Karpas-422 (cell line): ENCODE measurements at regions not wholly inside any gene's neighbourhood (a gene's known extent, or its start where the extent isn't known, plus 50 kb on each side); places are given as distances from the start of the nearest gene placed in this dataset.

ENCODE experiments used
- DNase-seq: peaks from one replicate; pipeline ENCODE4 v3.0.0-alpha.2; 2015
- H2AFZ ChIP-seq: fragments of 200-600 bp; sonication (generic); 2 replicates; pipeline ENCODE4 v1.6.1; 2014; ENCODE audit warnings: antibody characterized with exemption, low read length, mixed read lengths
- H3K27ac ChIP-seq: fragments of 200-600 bp; sonication (generic); 2 replicates; pipeline ENCODE4 v1.5.1; 2014; ENCODE audit warnings: mild to moderate bottlenecking, low read length, moderate library complexity
- H3K27me3 ChIP-seq: fragments of 200-600 bp; sonication (generic); 2 replicates; pipeline ENCODE4 v1.6.1; 2014; ENCODE audit warnings: low read length, mixed read lengths
- H3K36me3 ChIP-seq: fragments of 200-600 bp; sonication (generic); 2 replicates; pipeline ENCODE4 v1.6.1; 2014; ENCODE audit warnings: low read length, mixed read lengths; ENCODE audit not compliant: insufficient read depth
- H3K4me1 ChIP-seq: fragments of 200-600 bp; sonication (generic); 2 replicates; pipeline ENCODE4 v1.6.1; 2014; ENCODE audit warnings: mild to moderate bottlenecking, low read length, mixed read lengths
- H3K4me2 ChIP-seq: fragments of 200-600 bp; sonication (generic); 2 replicates; pipeline ENCODE4 v1.6.1; 2014; ENCODE audit warnings: low read length, low read depth, mild to moderate bottlenecking; ENCODE audit not compliant: poor library complexity, severe bottlenecking
- H3K4me3 ChIP-seq: fragments of 200-600 bp; sonication (generic); 2 replicates; pipeline ENCODE4 v1.5.1; 2014; ENCODE audit warnings: mild to moderate bottlenecking, antibody characterized with exemption, low read length, mixed read lengths
- H3K79me2 ChIP-seq: fragments of 200-600 bp; sonication (generic); 2 replicates; pipeline ENCODE4 v1.6.1; 2014; ENCODE audit warnings: mild to moderate bottlenecking, low read length, mixed read lengths
- H3K9ac ChIP-seq: fragments of 200-600 bp; sonication (generic); 2 replicates; pipeline ENCODE4 v1.6.0; 2014; ENCODE audit warnings: low read length
- H3K9me2 ChIP-seq: fragments of 200-600 bp; sonication (generic), shearing (Covaris generic); replicated peaks from 2 replicates; pipeline ENCODE4 v1.6.0; 2014; ENCODE audit warnings: mild to moderate bottlenecking, low read length, moderate library complexity; ENCODE audit not compliant: insufficient read depth
- H3K9me3 ChIP-seq: fragments of 300-700, 200-600 bp; sonication (generic); 2 replicates; pipeline ENCODE4 v1.6.1; 2014; ENCODE audit warnings: low read length, mixed read lengths
- H4K20me1 ChIP-seq: fragments of 200-600 bp; sonication (generic); 2 replicates; pipeline ENCODE4 v1.6.1; 2014; ENCODE audit warnings: mild to moderate bottlenecking, antibody characterized with exemption, low read length, low read depth; ENCODE audit not compliant: insufficient read depth

DNA sequence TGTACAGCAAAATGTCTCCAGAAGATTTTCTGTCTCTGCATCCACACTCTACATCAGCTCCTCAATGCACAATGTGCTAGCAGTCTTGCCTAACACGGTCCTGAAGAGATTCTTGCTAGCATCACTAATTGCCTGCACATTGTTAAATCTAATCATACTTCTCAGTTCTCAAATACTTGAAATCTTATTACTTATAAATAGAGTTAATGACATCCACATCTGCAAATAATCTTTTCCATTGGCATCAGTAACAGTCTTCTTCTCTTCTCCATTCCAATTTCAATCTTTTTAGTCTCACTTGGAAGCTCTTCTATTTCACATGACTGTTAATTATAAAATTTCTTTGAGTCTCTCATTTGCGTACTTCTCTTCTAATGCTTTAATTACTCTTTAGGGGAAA is 630.5 kb upstream of the SLITRK6 start:
- Histone ChIP-seq H3K36me3 (no peaks in the 10 kb centered on the region), H3K9me2 (no peaks in the 10 kb centered on the region), H3K4me3 (no peak overlapping the region), H3K9me3 (peaks cover 18% of the 10 kb centered on the region), H3K4me2 (no peak overlapping the region), H4K20me1 (no peaks in the 10 kb centered on the region), H2AFZ (peak overlapping the region; percentile 89), H3K79me2 (no peaks in the 10 kb centered on the region), H3K4me1 (no peaks in the 10 kb centered on the region), H3K9ac (no peak overlapping the region), H3K27me3 (no peaks in the 10 kb centered on the region), H3K27ac (no peak overlapping the region)
- no peak for DNase-seq

DNA sequence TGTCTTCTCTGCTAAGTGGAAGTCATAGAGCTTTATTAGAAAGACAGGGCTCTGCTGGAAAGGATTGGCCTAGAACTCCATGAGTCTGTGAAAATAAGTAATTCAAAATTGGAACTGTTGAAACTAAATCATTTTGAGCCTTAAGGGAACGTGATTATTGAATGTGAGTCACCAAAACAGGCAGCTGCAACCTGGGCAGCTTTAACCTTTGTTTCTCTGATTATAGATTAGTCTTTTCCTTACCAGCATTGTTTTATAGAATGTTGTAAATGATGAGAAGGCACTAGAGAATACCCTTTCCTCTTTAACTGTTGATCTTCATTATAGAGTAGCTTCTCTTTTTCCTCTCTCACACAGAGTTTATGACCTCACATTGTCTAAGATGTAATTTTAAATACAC is 638.8 kb upstream of the SLITRK6 start:
- Histone ChIP-seq H4K20me1 (no peaks in the 10 kb centered on the region), H3K36me3 (no peaks in the 10 kb centered on the region), H3K9ac (no peak overlapping the region), H3K27ac (no peak overlapping the region), H3K79me2 (no peaks in the 10 kb centered on the region), H3K27me3 (no peaks in the 10 kb centered on the region), H3K9me2 (no peaks in the 10 kb centered on the region), H2AFZ (peak overlapping the region; percentile 91), H3K9me3 (peaks cover 19% of the 10 kb centered on the region), H3K4me2 (no peak overlapping the region), H3K4me1 (no peaks in the 10 kb centered on the region), H3K4me3 (no peak overlapping the region)
- DNase-seq: no peak

- H3K36me3 ChIP-seq: no peaks in the 10 kb centered on the region
These were observed 646.0 kb upstream of the SLITRK6 start for GRCh38 chr13:86445206-86445605.

DNA sequence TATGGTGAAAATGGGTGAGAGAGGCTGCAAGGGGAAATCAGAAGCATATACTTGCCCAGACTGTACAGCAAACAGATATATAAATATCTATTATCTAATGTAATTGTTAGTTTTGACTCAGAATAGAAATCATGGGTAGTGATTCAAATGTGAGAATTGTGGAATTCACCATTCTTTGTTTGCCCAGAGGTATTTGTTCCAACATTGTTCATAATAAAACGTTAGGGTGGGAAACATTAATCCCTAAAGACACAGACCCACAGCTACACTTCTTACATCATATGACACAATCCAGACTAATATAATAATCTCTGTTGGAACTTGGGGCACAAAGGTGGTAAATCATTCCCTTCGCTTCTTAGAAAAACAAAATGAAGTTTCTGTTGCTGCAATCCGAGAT is 646.5 kb upstream of the SLITRK6 start:
- no peaks in the 10 kb centered on the region for H3K9me2 ChIP-seq
- H4K20me1 ChIP-seq: no peaks in the 10 kb centered on the region
- no peak overlapping the region for H3K4me3 ChIP-seq
- H2AFZ ChIP-seq: peak overlapping the region; percentile 51
- H3K4me2 ChIP-seq: no peak overlapping the region
- H3K9me3 ChIP-seq: no peaks in the 10 kb centered on the region
- no peaks in the 10 kb centered on the region for H3K36me3 ChIP-seq
- H3K79me2 ChIP-seq: no peaks in the 10 kb centered on the region
- no peak overlapping the region for H3K9ac ChIP-seq
- H3K4me1 ChIP-seq: no peaks in the 10 kb centered on the region
- H3K27me3 ChIP-seq: no peaks in the 10 kb centered on the region
- DNase-seq: no peak
- H3K27ac ChIP-seq: no peak overlapping the region

More at GRCh38 chr13:86445206-86445605, 646.0 kb upstream of the SLITRK6 start:
- H3K79me2 ChIP-seq: no peaks in the 10 kb centered on the region
- no peaks in the 10 kb centered on the region for H3K27me3 ChIP-seq
- H2AFZ ChIP-seq: no peak overlapping the region
- H3K4me2 ChIP-seq: no peak overlapping the region
- DNase-seq: no peak
- H3K4me3 ChIP-seq: no peak overlapping the region
- H3K9me3 ChIP-seq: no peaks in the 10 kb centered on the region
- no peaks in the 10 kb centered on the region for H3K9me2 ChIP-seq
- H3K9ac ChIP-seq: no peak overlapping the region
- no peaks in the 10 kb centered on the region for H3K4me1 ChIP-seq
- no peak overlapping the region for H3K27ac ChIP-seq
- H4K20me1 ChIP-seq: no peaks in the 10 kb centered on the region

DNA sequence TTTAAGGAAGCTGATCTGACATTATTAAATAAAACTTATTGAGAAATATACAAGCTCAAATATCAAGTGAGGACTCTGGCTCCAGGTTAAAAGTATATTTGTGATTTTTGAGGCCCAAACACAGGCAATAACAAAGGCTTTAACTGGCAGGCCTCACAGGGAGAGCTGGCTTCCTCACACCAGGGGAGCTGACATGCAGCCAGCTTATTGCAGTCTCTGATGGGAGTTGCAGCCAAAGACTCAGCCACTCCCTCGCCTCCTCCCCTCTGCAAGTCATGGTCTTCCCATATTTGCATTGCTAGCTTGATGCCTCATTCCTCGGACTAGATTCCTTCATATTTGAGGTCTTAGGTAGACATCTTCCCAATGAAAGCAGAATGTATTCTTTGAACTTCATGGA is 647.1 kb upstream of the SLITRK6 start:
- Histone ChIP-seq H2AFZ (peak overlapping the region; percentile 51), H4K20me1 (no peaks in the 10 kb centered on the region), H3K4me3 (no peak overlapping the region), H3K9me3 (no peaks in the 10 kb centered on the region), H3K9ac (no peak overlapping the region), H3K9me2 (no peaks in the 10 kb centered on the region), H3K27me3 (no peaks in the 10 kb centered on the region), H3K4me1 (no peaks in the 10 kb centered on the region), H3K27ac (no peak overlapping the region), H3K36me3 (no peaks in the 10 kb centered on the region), H3K79me2 (no peaks in the 10 kb centered on the region), H3K4me2 (no peak overlapping the region)
- DNase-seq: no peak

GRCh38 chr13:86447479-86447878 is 648.3 kb upstream of the SLITRK6 start:
- H3K4me2 ChIP-seq: no peak overlapping the region
- no peak for DNase-seq
- no peaks in the 10 kb centered on the region for H3K4me1 ChIP-seq
- peak overlapping the region; percentile 51; the same call in 1 of the 2 replicates for H2AFZ ChIP-seq
- no peaks in the 10 kb centered on the region for H3K79me2 ChIP-seq
- no peaks in the 10 kb centered on the region for H3K36me3 ChIP-seq
- no peaks in the 10 kb centered on the region for H3K27me3 ChIP-seq
- no peaks in the 10 kb centered on the region for H3K9me3 ChIP-seq
- H3K9ac ChIP-seq: no peak overlapping the region
- H3K4me3 ChIP-seq: no peak overlapping the region
- H3K9me2 ChIP-seq: no peaks in the 10 kb centered on the region
- H4K20me1 ChIP-seq: no peaks in the 10 kb centered on the region
- H3K27ac ChIP-seq: no peak overlapping the region

DNA sequence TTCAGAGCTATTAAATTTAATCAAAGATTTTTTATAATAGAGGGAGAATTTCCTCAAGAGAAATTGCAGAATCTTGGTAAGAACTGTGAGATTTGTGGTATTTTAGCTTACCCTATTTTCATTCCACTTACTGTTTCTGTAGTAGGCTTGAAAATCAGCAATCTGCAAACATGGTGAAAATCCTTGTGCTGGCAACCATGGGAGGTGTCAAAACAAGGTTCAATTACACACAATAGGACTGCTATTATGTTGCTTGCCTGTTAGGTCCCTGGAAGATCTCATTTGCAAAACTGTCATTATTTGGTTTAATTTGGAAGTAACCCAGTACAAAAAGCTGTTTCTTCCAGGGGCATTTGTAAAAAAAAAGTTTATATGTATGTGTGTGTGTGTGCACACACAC is 662.8 kb upstream of the SLITRK6 start:
- H3K4me1 ChIP-seq: peaks cover 6% of the 10 kb centered on the region
- H3K27me3 ChIP-seq: no peaks in the 10 kb centered on the region
- no peaks in the 10 kb centered on the region for H3K79me2 ChIP-seq
- H2AFZ ChIP-seq: peak overlapping the region; percentile 90
- no peaks in the 10 kb centered on the region for H4K20me1 ChIP-seq
- H3K36me3 ChIP-seq: no peaks in the 10 kb centered on the region
- no peaks in the 10 kb centered on the region for H3K9me3 ChIP-seq
- H3K27ac ChIP-seq: no peak overlapping the region
- no peak overlapping the region for H3K4me2 ChIP-seq
- no peaks in the 10 kb centered on the region for H3K9me2 ChIP-seq
- no peak overlapping the region for H3K9ac ChIP-seq
- DNase-seq: no peak
- no peak overlapping the region for H3K4me3 ChIP-seq

DNA sequence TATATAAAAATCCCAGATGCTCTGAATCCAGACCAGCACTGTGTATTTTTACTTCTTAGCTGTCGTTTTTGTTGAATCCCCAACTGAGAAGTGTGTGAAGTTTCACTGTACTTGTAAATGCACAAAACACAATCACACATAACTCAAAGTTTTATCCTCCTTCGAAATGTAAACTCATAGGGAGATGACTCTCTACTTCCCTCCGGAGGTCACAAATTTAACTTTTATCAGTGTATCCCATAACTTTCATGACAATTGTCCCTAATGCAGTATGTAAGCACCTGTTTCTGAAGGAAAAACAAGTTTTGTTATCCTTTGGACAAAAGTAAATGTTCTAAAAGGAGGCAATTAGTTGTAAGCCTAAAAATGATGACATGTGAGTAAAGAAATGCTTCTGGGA is 665.0 kb upstream of the SLITRK6 start:
- H3K36me3 ChIP-seq: no peaks in the 10 kb centered on the region
- H3K9me2 ChIP-seq: no peaks in the 10 kb centered on the region
- H3K4me3 ChIP-seq: no peak overlapping the region
- H3K27ac ChIP-seq: no peak overlapping the region
- H3K4me1 ChIP-seq: peaks cover 6% of the 10 kb centered on the region
- no peak overlapping the region for H3K4me2 ChIP-seq
- peak overlapping the region; percentile 63 for H2AFZ ChIP-seq
- peaks cover 7% of the 10 kb centered on the region; the same call in 1 of the 2 replicates for H3K9me3 ChIP-seq
- no peaks in the 10 kb centered on the region for H3K79me2 ChIP-seq
- no peak overlapping the region for H3K9ac ChIP-seq
- H3K27me3 ChIP-seq: no peaks in the 10 kb centered on the region
- no peak for DNase-seq
- H4K20me1 ChIP-seq: no peaks in the 10 kb centered on the region

DNA sequence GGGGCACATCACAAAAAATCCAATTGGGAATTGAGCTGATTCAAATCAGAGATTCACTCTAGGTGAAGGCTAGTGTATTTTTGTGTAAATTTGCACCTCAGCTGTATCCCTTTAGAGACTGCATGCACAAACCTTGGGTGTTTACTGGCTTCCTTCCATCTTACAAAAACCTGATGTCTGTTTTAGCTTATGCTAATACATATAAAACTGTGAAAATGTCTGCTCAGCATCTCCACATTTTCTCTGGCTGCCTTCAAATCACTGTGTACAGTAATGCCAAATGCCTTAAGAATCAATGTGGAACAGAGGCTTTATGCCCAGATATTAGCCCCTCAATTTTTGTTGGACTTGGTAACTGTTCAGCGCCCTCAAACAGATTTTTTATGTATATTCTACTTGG is 675.8 kb upstream of the SLITRK6 start:
- Histone ChIP-seq H4K20me1 (no peaks in the 10 kb centered on the region), H2AFZ (peak overlapping the region; percentile 51), H3K79me2 (no peaks in the 10 kb centered on the region), H3K27me3 (no peaks in the 10 kb centered on the region), H3K36me3 (no peaks in the 10 kb centered on the region), H3K4me2 (no peak overlapping the region), H3K9me2 (no peaks in the 10 kb centered on the region), H3K4me3 (no peak overlapping the region), H3K27ac (no peak overlapping the region), H3K9ac (no peak overlapping the region), H3K9me3 (no peaks in the 10 kb centered on the region), H3K4me1 (no peaks in the 10 kb centered on the region)
- no peak for DNase-seq
